BJ (cell line): ENCODE measurements at regions not wholly inside any gene's neighbourhood (a gene's known extent, or its start where the extent isn't known, plus 50 kb on each side); places are given as distances from the start of the nearest gene placed in this dataset.

Source experiments
- CTCF ChIA-PET: fragments of 350-600 bp; formaldehyde crosslinking; extraction: SDS; loops from one replicate; lab custom pipeline; 2021; ENCODE audit warnings: antibody characterized with exemption, inconsistent platforms; lab: Yijun Ruan, JAX
- POLR2A ChIA-PET: fragments of 300-600 bp; sonication (Branson Sonifier 250); formaldehyde crosslinking; extraction: SDS; loops from one replicate; lab custom pipeline; 2021; ENCODE audit warnings: antibody characterized with exemption; lab: Charles Lee
- DNase-seq: peaks from one replicate; pipeline ENCODE4 v3.0.0-alpha.2; 2011; ENCODE audit warnings: low read depth
- H3K27me3 ChIP-seq: 2 replicates; pipeline ENCODE4 v1.6.0; 2011; ENCODE audit warnings: low read length; ENCODE audit not compliant: control insufficient read depth, insufficient read depth
- H3K36me3 ChIP-seq: 2 replicates; pipeline ENCODE4 v1.5.1; 2011; ENCODE audit warnings: low read length; ENCODE audit not compliant: control insufficient read depth, insufficient read depth
- H3K4me3 ChIP-seq: 2 replicates; pipeline ENCODE4 v1.5.1; 2011; ENCODE audit warnings: low read depth, mild to moderate bottlenecking, control low read depth, low read length
- TF ChIP-seq, protein P1 (sequence below): IDR thresholded peaks from 2 replicates; pipeline ENCODE4 v1.5.1; 2011; ENCODE audit warnings: low read depth, mild to moderate bottlenecking, control low read depth, inconsistent platforms, low read length, moderate library complexity; ENCODE audit not compliant: insufficient read depth

DNA sequence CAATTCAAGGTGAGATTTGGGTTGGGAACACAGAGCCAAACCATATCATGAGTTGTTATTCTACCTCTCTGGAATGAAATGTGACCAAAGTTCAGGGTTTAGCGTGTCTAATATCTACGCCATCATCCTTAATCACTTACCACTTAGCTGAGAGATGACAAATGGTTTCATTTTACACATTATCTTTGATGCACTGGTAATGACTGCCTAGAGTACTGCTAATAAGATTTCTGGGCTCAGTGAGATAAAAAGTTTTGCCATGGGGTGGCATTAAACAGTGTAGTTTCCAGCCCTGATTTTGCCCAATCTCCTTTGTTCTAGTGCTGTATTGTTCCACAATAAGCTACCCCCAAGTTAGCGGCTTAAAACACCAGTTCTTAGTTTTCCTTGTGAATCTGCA lies 367.2 kb downstream of the MLLT3 start:
- no peaks in the 10 kb centered on the region for H3K36me3 ChIP-seq
- TF ChIP-seq, protein P1, sequence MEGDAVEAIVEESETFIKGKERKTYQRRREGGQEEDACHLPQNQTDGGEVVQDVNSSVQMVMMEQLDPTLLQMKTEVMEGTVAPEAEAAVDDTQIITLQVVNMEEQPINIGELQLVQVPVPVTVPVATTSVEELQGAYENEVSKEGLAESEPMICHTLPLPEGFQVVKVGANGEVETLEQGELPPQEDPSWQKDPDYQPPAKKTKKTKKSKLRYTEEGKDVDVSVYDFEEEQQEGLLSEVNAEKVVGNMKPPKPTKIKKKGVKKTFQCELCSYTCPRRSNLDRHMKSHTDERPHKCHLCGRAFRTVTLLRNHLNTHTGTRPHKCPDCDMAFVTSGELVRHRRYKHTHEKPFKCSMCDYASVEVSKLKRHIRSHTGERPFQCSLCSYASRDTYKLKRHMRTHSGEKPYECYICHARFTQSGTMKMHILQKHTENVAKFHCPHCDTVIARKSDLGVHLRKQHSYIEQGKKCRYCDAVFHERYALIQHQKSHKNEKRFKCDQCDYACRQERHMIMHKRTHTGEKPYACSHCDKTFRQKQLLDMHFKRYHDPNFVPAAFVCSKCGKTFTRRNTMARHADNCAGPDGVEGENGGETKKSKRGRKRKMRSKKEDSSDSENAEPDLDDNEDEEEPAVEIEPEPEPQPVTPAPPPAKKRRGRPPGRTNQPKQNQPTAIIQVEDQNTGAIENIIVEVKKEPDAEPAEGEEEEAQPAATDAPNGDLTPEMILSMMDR = no peak
- CTCF ChIA-PET = no interaction called here
- POLR2A ChIA-PET = no interaction called here
- no peak overlapping the region for H3K4me3 ChIP-seq
- no peaks in the 10 kb centered on the region for H3K27me3 ChIP-seq
- no peak for DNase-seq

DNA sequence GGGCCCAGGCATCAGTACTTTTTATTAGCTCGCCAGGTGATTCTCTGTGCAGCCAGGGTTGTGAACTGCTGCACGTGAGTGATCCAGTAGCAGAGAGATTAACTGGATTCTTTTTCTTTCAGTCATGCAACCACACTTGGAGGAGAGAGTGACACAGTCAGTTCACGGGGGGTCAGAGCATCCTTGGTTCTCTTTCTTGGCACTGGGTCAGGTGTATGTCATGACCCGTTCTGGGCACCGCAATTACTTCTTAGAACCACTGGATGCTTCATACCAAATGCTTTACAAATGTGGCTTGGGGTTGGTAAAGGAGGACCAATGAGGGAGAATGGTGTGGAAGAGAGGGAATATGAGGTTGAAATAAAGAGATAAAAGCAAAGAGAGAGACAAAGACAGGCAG lies 368.7 kb downstream of the MLLT3 start:
- ChIA-PET CTCF (no interaction called here), POLR2A (no interaction called here)
- no peaks in the 10 kb centered on the region for H3K36me3 ChIP-seq
- no peak for DNase-seq
- TF ChIP-seq, protein P1 = no peak
- H3K4me3 ChIP-seq = no peak overlapping the region
- H3K27me3 ChIP-seq = no peaks in the 10 kb centered on the region

DNA sequence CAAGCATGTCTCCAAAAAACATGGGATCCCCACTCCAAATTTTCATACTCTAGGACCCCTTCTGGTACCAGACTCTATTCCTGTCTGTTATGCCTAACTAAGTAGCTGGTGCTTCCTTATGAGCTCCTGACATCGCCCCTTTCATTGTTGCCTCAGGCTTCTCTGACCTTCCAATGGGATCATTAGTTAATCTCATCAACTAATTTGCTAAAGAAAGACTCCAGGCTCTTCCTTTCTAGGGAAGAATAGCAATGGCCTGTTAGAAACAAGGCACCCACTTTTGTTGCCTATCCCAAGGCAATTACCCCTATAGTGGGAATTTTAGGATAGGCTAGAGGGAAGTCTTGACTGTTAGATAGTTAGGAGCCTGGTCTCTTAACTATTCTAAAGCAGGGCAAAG lies 369.5 kb downstream of the MLLT3 start:
- H3K27me3 ChIP-seq = no peaks in the 10 kb centered on the region
- CTCF ChIA-PET = no interaction called here
- no peak for DNase-seq

DNA sequence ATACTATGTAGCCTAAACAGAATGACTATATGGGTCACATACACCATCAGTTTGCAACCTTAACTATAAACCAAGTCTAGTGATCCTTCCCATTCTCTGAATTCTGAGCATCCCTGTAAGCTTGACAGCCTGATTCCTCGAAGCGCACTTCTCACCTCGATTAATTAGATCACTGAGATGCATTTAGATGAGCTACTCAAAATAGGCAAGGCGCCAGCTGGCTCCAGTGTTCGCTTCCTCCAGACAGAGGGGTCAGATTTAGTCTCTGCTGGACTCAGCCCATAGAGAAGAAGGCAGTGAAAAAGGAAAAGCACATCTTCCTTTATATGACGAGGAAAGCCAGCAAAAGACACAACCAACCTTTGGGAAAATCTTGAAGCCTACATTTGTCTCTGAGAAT lies 371.5 kb downstream of the MLLT3 start:
- CTCF ChIA-PET = interaction anchor here (0.7 to 1.0 kb wide), 2 partner anchors 22 to 25 kb away, joined by 3 read pairs; no protein-coding TSS in a partner anchor
- TF ChIP-seq, protein P1 = no peak
- POLR2A ChIA-PET = no interaction called here
- DNase-seq = no peak
- Histone ChIP-seq H3K27me3 (peaks cover 2% of the 10 kb centered on the region; the same call in 1 of the 2 replicates), H3K36me3 (no peaks in the 10 kb centered on the region), H3K4me3 (no peak overlapping the region)

More for the DNA sequence above, 369.5 kb downstream of the MLLT3 start:
- H3K36me3 ChIP-seq = no peaks in the 10 kb centered on the region
- POLR2A ChIA-PET = no interaction called here
- no peak overlapping the region for H3K4me3 ChIP-seq
- TF ChIP-seq, protein P1 = no peak

DNA sequence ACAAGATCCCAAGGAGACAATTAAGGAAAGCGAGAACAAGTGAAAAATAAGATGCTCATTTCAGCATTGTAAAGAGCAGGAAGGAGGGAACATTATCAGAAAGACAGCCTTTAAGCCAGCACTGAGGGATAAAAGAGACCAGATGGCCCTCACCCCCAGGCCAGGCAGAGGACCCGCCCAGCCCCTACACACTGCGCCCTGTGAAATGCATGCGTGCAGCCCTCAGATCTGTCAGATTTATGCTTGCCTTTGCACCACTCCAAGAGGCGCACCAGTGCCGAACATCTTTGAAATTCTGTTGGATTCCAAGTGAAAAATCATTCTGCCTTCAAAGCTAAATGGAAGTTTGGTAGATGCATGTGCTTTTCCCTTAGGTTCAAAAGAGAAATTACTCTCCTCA lies 378.0 kb downstream of the MLLT3 start:
- TF ChIP-seq, protein P1 = no peak
- Histone ChIP-seq H3K27me3 (peaks cover 5% of the 10 kb centered on the region), H3K36me3 (no peaks in the 10 kb centered on the region), H3K4me3 (no peak overlapping the region)
- CTCF ChIA-PET = no interaction called here
- DNase-seq = no peak
- POLR2A ChIA-PET = no interaction called here
